ENCODE measurements at regions not wholly inside any gene's neighbourhood (a gene's known extent, or its start where the extent isn't known, plus 50 kb on each side); places are given as distances from the start of the nearest gene placed in this dataset.

DNA sequence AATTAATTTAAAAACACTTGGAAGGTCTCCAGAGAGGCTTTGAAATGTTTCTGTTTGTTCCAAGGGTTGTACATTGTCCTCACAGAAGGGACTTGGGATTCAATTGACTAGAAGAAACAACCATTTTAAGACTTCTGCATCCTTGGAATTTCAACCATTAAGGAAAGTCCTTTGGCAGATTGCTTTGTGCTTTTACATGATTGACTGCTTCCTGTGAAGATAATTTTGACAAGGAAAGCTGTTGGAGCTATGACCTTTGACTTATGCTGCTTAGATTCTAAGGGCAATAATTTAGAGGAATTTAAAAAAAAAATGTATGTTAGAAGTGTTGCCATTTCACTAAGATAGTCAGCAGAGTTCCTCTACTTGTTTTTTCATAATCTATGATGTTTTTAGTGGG lies 483.9 kb upstream of the TBL1XR1 start:
- intact Hi-C loops (cut with DNase I), result no loop called here
- Histone ChIP-seq H3K36me3 (replicated peaks in 1 of 2) (no peaks in the 10 kb centered on the region), H3K9me3 (replicated peaks in 1 of 3) (no peaks in the 10 kb centered on the region), H3K4me3 (no peak overlapping the region), H3K4me1 (replicated peaks in 1 of 2) (peaks cover 3 to 33% of the 10 kb centered on the region in 2 donors), H3K27ac (no peak overlapping the region), H3K27me3 (no peaks in the 10 kb centered on the region)
- DNase-seq, result no peak
- TF ChIP-seq CTCF (IDR thresholded peaks at IDR 0.05) (no peak), POLR2A (IDR thresholded peaks at IDR 0.05) (no peak)

DNA sequence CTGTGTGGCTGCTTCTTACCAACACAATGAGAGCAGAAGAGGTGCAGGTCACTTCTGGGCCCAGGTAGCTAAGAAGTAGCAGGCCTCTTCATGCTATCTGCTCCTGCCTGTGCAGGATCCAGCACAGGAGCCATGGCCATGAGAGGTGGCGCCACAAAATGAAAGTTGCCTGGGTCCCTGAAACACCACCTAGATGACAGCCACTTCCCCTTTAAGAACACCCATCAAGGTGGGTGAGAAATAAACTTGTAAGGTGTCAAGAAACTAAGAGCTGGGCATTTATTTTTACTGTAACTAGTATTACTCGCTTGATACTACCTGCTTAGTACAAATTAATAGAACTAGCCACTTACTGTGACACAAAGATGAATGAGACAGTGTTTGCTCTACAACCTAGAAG lies 484.6 kb upstream of the TBL1XR1 start:
- DNase-seq, result no peak
- intact Hi-C loops (cut with DNase I), result no loop called here
- TF ChIP-seq POLR2A (IDR thresholded peaks at IDR 0.05) (no peak), CTCF (IDR thresholded peaks at IDR 0.05) (no peak)
- Histone ChIP-seq H3K27me3 (no peaks in the 10 kb centered on the region), H3K4me3 (no peak overlapping the region), H3K27ac (no peak overlapping the region), H3K4me1 (replicated peaks in 1 of 2) (peaks cover 3 to 26% of the 10 kb centered on the region in 2 donors), H3K9me3 (replicated peaks in 1 of 3) (no peaks in the 10 kb centered on the region), H3K36me3 (replicated peaks in 1 of 2) (no peaks in the 10 kb centered on the region)
- WGBS, 4 donors, result 67 to 92% (median 79%) methylated on average over 1 to 2 of the region's 2 CpGs

GRCh38 chr3:177683586-177683985 lies 486.3 kb upstream of the TBL1XR1 start:
- no peak for DNase-seq
- H3K27ac ChIP-seq, result no peak overlapping the region
- 81 to 85% (median 82%) methylated on average over 3 of the region's 3 CpGs for WGBS, 4 donors
- H3K9me3 ChIP-seq (replicated peaks in 1 of 3), result no peaks in the 10 kb centered on the region
- TF ChIP-seq POLR2A (IDR thresholded peaks at IDR 0.05) (no peak), CTCF (IDR thresholded peaks at IDR 0.05) (no peak)
- intact Hi-C loops (cut with DNase I), result no loop called here
- H3K4me3 ChIP-seq, result no peak overlapping the region
- H3K27me3 ChIP-seq, result no peaks in the 10 kb centered on the region
- no peaks in the 10 kb centered on the region for H3K36me3 ChIP-seq (replicated peaks in 1 of 2)
- H3K4me1 ChIP-seq (replicated peaks in 1 of 2), result peaks cover 3 to 22% of the 10 kb centered on the region in 2 donors

DNA sequence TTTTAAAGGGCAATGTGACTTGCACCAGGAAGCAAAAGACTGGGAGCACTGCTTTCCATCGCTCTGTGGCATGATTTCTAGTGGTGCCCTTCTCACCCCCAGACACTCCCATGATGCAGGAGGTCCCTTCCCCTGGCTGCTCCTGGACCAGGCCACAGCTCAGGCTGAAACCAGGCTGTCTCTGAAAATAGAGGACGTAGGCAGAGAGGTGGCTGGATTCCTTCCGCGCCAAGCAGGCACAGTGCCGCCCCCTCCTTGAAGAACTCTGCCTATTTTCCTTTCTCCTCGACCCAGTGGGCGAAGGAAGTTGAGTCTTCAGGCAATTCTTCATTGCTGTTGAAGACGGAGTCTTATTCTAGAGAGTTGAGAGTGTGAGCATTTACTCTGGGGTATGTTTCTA lies 489.4 kb upstream of the TBL1XR1 start:
- no peaks in the 10 kb centered on the region for H3K9me3 ChIP-seq (replicated peaks in 1 of 3)
- no peak overlapping the region for H3K4me3 ChIP-seq
- no peak overlapping the region for H3K27ac ChIP-seq
- H3K36me3 ChIP-seq (replicated peaks in 1 of 2), result no peaks in the 10 kb centered on the region
- H3K27me3 ChIP-seq, result no peaks in the 10 kb centered on the region
- no peak for DNase-seq
- 92 to 97% (median 95%) methylated on average over 7 to 8 of the region's 8 CpGs for WGBS, 4 donors
- intact Hi-C loops (cut with DNase I), result no loop called here
- TF ChIP-seq CTCF (IDR thresholded peaks at IDR 0.05) (no peak), POLR2A (IDR thresholded peaks at IDR 0.05) (no peak)
- peaks cover 0 to 3% of the 10 kb centered on the region in 2 donors for H3K4me1 ChIP-seq (replicated peaks in 1 of 2)

Measured in adrenal gland (tissue), 9 donors.